Neural progenitor cell (in vitro differentiated cells): ENCODE measurements at regions not wholly inside any gene's neighbourhood (a gene's known extent, or its start where the extent isn't known, plus 50 kb on each side); places are given as distances from the start of the nearest gene placed in this dataset.

Experiments used
- EZH2 ChIP-seq: fragments of 200-600 bp; sonication (generic); IDR thresholded peaks from 2 replicates; pipeline ENCODE4 v1.6.1; 2017; ENCODE audit warnings: antibody characterized with exemption, mild to moderate bottlenecking, moderate library complexity
- TF ChIP-seq, protein P1 (sequence below): fragments of 200-600 bp; sonication (generic); IDR thresholded peaks from 2 replicates; pipeline ENCODE4 v1.5.1; 2017; ENCODE audit warnings: antibody characterized with exemption, mild to moderate bottlenecking

DNA sequence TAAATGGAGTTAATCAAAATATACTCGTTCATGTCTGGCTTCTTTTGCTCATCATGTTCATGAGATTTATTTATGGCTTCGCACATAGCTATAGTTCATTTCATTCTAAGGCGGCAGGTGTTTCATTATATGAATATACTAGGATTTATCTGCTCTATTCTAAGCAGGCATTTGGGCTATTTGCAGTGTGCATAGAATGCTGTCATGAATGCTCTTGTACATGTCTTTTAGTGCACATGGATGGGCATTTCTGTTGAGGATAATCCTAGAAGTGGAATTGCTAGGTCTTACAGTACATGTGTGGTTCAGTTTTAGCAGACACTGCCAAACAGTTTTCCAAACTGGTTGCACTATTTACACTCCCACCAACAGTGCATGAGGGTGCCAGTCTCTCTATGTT is 285.3 kb upstream of the ADRA1B start:
- TF ChIP-seq, protein P1, sequence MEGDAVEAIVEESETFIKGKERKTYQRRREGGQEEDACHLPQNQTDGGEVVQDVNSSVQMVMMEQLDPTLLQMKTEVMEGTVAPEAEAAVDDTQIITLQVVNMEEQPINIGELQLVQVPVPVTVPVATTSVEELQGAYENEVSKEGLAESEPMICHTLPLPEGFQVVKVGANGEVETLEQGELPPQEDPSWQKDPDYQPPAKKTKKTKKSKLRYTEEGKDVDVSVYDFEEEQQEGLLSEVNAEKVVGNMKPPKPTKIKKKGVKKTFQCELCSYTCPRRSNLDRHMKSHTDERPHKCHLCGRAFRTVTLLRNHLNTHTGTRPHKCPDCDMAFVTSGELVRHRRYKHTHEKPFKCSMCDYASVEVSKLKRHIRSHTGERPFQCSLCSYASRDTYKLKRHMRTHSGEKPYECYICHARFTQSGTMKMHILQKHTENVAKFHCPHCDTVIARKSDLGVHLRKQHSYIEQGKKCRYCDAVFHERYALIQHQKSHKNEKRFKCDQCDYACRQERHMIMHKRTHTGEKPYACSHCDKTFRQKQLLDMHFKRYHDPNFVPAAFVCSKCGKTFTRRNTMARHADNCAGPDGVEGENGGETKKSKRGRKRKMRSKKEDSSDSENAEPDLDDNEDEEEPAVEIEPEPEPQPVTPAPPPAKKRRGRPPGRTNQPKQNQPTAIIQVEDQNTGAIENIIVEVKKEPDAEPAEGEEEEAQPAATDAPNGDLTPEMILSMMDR = no peak
- no peak for TF ChIP-seq EZH2
